Testis (tissue), 2 donors: ENCODE measurements at regions not wholly inside any gene's neighbourhood (a gene's known extent, or its start where the extent isn't known, plus 50 kb on each side); places are given as distances from the start of the nearest gene placed in this dataset.

Source experiments
- DNase-seq: peaks from one replicate; pipeline ENCODE4 v3.0.0-alpha.2; 2019
- H3K27ac ChIP-seq, 2 donors: fragments of 200-600 bp; sonication (generic); one replicate each; pipeline ENCODE4 v1.5.1; 2019
- H3K27me3 ChIP-seq: fragments of 200-600 bp; sonication (generic); one replicate; pipeline ENCODE4 v1.5.1; 2019
- H3K36me3 ChIP-seq: fragments of 200-600 bp; sonication (generic); one replicate; pipeline ENCODE4 v1.5.1; 2017; ENCODE audit warnings: low read depth; ENCODE audit errors: missing control alignments
- H3K4me1 ChIP-seq: fragments of 200-600 bp; sonication (generic); one replicate; pipeline ENCODE4 v1.5.1; 2019
- H3K4me3 ChIP-seq, 2 donors: fragments of 200-600 bp; sonication (generic); one replicate each; pipeline ENCODE4 v1.5.1; 2017 to 2019
- H3K9me3 ChIP-seq: fragments of 200-600 bp; sonication (generic); one replicate; pipeline ENCODE4 v1.5.1; 2017
- POLR2A ChIP-seq: fragments of 450-650 bp; IDR thresholded peaks from one replicate; pipeline ENCODE4 v1.6.1; 2017; ENCODE audit warnings: antibody characterized with exemption, mild to moderate bottlenecking, moderate library complexity
- WGBS, 2 donors: methylation state at CpG; one replicate each; pipeline ENCODE4 v1.1.5; 2018; 5-methylcytosine and 5-hydroxymethylcytosine counted together
- intact Hi-C: fragments of 100-400 bp; cut with DNase I; formaldehyde crosslinking; loops from one replicate; pipeline ENCODE4 v1.15.1; 2023; ENCODE audit warnings: low total_unique reads
- TF ChIP-seq, protein P1 (sequence below), 3 experiments: fragments of 450-650 bp in 2 of 3; fragments of 200-600 bp in 1 of 3; sonication (generic) in 1 of 3; IDR thresholded peaks; one replicate each; pipeline ENCODE4 v1.5.1; 2016 to 2019; ENCODE audit warnings: antibody characterized with exemption in 3 of 3, mild to moderate bottlenecking in 2 of 3, moderate library complexity in 1 of 3

DNA sequence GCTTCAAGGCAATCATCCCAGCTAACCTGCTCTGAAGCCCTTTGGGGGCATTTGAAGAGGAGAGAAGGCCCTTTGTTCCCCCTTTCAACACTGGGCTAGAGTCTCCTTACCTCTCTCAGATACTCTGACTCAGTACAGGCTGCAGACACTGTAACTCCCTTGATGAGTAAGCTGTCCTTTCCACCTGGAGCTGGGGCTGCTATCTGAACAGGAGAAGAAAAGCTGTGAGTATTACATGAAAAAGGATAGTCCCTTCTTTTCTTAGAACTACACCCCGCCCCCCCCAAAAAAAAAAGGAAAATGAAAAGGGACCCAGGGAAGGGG is 186.6 kb upstream of the PLEKHG7 start:
- Histone ChIP-seq H3K9me3 (no peaks in the 10 kb centered on the region), H3K4me3 (no peak overlapping the region), H3K27ac (no peak overlapping the region), H3K36me3 (no peaks in the 10 kb centered on the region), H3K4me1 (no peaks in the 10 kb centered on the region), H3K27me3 (no peaks in the 10 kb centered on the region)
- no peak for DNase-seq
- TF ChIP-seq, protein P1, sequence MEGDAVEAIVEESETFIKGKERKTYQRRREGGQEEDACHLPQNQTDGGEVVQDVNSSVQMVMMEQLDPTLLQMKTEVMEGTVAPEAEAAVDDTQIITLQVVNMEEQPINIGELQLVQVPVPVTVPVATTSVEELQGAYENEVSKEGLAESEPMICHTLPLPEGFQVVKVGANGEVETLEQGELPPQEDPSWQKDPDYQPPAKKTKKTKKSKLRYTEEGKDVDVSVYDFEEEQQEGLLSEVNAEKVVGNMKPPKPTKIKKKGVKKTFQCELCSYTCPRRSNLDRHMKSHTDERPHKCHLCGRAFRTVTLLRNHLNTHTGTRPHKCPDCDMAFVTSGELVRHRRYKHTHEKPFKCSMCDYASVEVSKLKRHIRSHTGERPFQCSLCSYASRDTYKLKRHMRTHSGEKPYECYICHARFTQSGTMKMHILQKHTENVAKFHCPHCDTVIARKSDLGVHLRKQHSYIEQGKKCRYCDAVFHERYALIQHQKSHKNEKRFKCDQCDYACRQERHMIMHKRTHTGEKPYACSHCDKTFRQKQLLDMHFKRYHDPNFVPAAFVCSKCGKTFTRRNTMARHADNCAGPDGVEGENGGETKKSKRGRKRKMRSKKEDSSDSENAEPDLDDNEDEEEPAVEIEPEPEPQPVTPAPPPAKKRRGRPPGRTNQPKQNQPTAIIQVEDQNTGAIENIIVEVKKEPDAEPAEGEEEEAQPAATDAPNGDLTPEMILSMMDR (IDR thresholded peaks at IDR 0.05): no peak
- TF ChIP-seq POLR2A: no peak
- intact Hi-C loops: no loop called here
- WGBS, 2 donors: 64 to 76% methylated on average over 1 of the region's 1 CpG

DNA sequence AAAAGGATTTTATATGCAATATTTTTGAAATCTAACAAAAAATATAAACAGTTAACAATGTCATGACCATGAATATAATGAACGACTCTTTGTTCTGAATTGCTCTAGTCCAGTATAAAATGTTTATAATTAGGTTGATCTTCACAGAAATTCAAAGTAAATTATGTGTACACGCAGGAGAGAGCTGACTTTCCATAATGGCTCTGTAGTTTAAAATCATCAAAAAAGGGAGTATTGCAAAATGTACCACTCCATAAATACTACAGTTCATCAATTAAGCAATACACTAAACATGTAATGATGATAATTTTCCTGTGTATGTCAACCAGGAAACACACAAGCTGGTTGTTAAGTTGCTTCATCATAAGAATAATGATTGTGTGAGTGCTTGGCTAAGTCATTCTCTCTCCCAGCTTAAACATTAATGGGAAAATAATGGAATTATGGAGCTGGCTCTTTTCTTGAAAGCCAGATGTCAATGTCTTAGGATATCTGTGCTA is 189.5 kb upstream of the PLEKHG7 start:
- H3K9me3 ChIP-seq: no peaks in the 10 kb centered on the region
- no peaks in the 10 kb centered on the region for H3K27me3 ChIP-seq
- H3K36me3 ChIP-seq: no peaks in the 10 kb centered on the region
- H3K4me3 ChIP-seq: no peak overlapping the region
- TF ChIP-seq, protein P1 (IDR thresholded peaks at IDR 0.05): no peak
- TF ChIP-seq POLR2A: no peak
- intact Hi-C loops: no loop called here
- WGBS, 2 donors: 88 to 89% methylated on average over 2 of the region's 2 CpGs
- no peaks in the 10 kb centered on the region for H3K4me1 ChIP-seq
- no peak for DNase-seq
- H3K27ac ChIP-seq: no peak overlapping the region

- no peak for DNase-seq
- peaks cover 1% of the 10 kb centered on the region for H3K4me1 ChIP-seq
- H3K27ac ChIP-seq: no peak overlapping the region
- H3K36me3 ChIP-seq: no peaks in the 10 kb centered on the region
- no peaks in the 10 kb centered on the region for H3K27me3 ChIP-seq
- no peaks in the 10 kb centered on the region for H3K9me3 ChIP-seq
- WGBS, 2 donors: 53 to 74% methylated on average over 5 of the region's 5 CpGs
- intact Hi-C loops: no loop called here
- TF ChIP-seq, protein P1 (IDR thresholded peaks at IDR 0.05): no peak
- TF ChIP-seq POLR2A: no peak
- no peak overlapping the region for H3K4me3 ChIP-seq
Measured at GRCh38 chr12:92511786-92512185, 191.0 kb upstream of the PLEKHG7 start.

GRCh38 chr12:92509156-92509738 is 193.5 kb upstream of the PLEKHG7 start:
- DNase-seq: no peak
- H3K4me1 ChIP-seq: peaks cover 15% of the 10 kb centered on the region
- WGBS, 2 donors: 46 to 52% methylated on average over 2 of the region's 2 CpGs
- intact Hi-C loops: loop anchor here (10.0 kb wide), 1 partner anchor 46 kb away; no protein-coding TSS in a partner anchor
- H3K27ac ChIP-seq: no peak overlapping the region
- H3K27me3 ChIP-seq: no peaks in the 10 kb centered on the region
- no peak for TF ChIP-seq POLR2A
- TF ChIP-seq, protein P1 (IDR thresholded peaks at IDR 0.05): no peak
- H3K36me3 ChIP-seq: no peaks in the 10 kb centered on the region
- H3K4me3 ChIP-seq: no peak overlapping the region
- H3K9me3 ChIP-seq: no peaks in the 10 kb centered on the region

- intact Hi-C loops: loop anchor here (10.0 kb wide), 1 partner anchor 48 kb away; no protein-coding TSS in a partner anchor
- 67 to 83% methylated on average over 3 of the region's 3 CpGs for WGBS, 2 donors
- no peaks in the 10 kb centered on the region for H3K27me3 ChIP-seq
Measured at GRCh38 chr12:92506891-92507290, 195.9 kb upstream of the PLEKHG7 start.

More at GRCh38 chr12:92506891-92507290, 195.9 kb upstream of the PLEKHG7 start:
- TF ChIP-seq POLR2A: no peak
- TF ChIP-seq, protein P1 (IDR thresholded peaks at IDR 0.05): no peak
- peaks cover 29% of the 10 kb centered on the region for H3K4me1 ChIP-seq
- no peak overlapping the region for H3K27ac ChIP-seq
- no peaks in the 10 kb centered on the region for H3K9me3 ChIP-seq
- DNase-seq: no peak
- no peaks in the 10 kb centered on the region for H3K36me3 ChIP-seq
- no peak overlapping the region for H3K4me3 ChIP-seq
